ENCODE measurements at regions not wholly inside any gene's neighbourhood (a gene's known extent, or its start where the extent isn't known, plus 50 kb on each side); places are given as distances from the start of the nearest gene placed in this dataset.

DNA sequence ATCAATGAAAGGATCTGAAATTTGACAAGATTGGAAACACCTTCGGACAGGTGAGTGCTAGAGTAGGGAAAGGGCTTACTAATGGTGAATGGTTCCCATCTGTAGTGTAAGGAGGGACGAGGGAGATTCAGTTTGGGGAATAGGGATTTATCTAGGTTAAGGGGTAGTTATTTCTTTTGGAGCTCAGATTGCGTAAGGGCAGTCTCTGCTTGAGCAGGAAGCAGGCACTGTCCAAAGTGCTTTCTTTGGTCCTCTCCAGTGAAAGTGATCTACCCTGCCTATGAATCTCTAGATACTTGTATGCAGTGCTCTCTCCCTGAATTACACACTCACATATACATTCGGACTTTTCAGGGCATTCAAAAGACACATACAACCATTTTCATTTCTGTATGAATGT, 272.9 kb upstream of the FIGN start:
- no peak for TF ChIP-seq EP300 (IDR thresholded peaks at IDR 0.05; ENCODE audit: borderline replicate concordance)
- no peak for TF ChIP-seq TAF1 (IDR thresholded peaks at IDR 0.05; ENCODE audit: low read depth)
- TF ChIP-seq, protein P1, sequence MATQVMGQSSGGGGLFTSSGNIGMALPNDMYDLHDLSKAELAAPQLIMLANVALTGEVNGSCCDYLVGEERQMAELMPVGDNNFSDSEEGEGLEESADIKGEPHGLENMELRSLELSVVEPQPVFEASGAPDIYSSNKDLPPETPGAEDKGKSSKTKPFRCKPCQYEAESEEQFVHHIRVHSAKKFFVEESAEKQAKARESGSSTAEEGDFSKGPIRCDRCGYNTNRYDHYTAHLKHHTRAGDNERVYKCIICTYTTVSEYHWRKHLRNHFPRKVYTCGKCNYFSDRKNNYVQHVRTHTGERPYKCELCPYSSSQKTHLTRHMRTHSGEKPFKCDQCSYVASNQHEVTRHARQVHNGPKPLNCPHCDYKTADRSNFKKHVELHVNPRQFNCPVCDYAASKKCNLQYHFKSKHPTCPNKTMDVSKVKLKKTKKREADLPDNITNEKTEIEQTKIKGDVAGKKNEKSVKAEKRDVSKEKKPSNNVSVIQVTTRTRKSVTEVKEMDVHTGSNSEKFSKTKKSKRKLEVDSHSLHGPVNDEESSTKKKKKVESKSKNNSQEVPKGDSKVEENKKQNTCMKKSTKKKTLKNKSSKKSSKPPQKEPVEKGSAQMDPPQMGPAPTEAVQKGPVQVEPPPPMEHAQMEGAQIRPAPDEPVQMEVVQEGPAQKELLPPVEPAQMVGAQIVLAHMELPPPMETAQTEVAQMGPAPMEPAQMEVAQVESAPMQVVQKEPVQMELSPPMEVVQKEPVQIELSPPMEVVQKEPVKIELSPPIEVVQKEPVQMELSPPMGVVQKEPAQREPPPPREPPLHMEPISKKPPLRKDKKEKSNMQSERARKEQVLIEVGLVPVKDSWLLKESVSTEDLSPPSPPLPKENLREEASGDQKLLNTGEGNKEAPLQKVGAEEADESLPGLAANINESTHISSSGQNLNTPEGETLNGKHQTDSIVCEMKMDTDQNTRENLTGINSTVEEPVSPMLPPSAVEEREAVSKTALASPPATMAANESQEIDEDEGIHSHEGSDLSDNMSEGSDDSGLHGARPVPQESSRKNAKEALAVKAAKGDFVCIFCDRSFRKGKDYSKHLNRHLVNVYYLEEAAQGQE (IDR thresholded peaks at IDR 0.05; ENCODE audit: low read depth) = no peak
- no peak for TF ChIP-seq RAD21 (IDR thresholded peaks at IDR 0.05; ENCODE audit: low read depth)

All from Ishikawa (cell line).